ENCODE measurements at regions not wholly inside any gene's neighbourhood (a gene's known extent, or its start where the extent isn't known, plus 50 kb on each side); places are given as distances from the start of the nearest gene placed in this dataset.

DNA sequence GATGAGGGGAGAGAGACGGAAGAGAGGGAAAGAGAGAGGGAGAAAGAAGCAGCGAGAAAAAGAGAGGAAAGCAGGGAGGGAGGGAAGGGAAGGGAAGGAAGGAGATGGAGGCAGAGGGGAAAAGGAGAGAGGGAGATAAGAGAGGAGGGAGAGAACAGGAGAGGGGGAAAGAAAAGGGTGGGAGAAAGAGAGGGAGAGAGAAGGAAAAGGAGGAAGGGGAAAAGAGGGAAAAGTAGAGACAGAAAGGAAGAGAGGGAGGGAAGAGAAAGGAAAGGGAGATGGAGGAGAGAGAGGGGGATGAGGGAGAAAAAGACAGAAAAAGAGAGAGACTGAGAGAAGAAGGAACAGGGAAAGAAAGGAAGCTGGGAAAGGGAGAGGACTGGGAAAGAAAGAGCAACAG lies 814.4 kb downstream of the CDH11 start:
- TF ChIP-seq, protein P1, sequence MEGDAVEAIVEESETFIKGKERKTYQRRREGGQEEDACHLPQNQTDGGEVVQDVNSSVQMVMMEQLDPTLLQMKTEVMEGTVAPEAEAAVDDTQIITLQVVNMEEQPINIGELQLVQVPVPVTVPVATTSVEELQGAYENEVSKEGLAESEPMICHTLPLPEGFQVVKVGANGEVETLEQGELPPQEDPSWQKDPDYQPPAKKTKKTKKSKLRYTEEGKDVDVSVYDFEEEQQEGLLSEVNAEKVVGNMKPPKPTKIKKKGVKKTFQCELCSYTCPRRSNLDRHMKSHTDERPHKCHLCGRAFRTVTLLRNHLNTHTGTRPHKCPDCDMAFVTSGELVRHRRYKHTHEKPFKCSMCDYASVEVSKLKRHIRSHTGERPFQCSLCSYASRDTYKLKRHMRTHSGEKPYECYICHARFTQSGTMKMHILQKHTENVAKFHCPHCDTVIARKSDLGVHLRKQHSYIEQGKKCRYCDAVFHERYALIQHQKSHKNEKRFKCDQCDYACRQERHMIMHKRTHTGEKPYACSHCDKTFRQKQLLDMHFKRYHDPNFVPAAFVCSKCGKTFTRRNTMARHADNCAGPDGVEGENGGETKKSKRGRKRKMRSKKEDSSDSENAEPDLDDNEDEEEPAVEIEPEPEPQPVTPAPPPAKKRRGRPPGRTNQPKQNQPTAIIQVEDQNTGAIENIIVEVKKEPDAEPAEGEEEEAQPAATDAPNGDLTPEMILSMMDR (IDR thresholded peaks at IDR 0.05): no peak
- TF ChIP-seq POLR2A (IDR thresholded peaks at IDR 0.05) (no peak), POLR2AphosphoS5 (IDR thresholded peaks at IDR 0.05) (no peak)
- Histone ChIP-seq H3K9me3 (no peaks in the 10 kb centered on the region), H3K4me1 (replicated peaks) (no peaks in the 10 kb centered on the region), H3K4me3 (no peak overlapping the region), H3K36me3 (no peaks in the 10 kb centered on the region), H3K27ac (no peak overlapping the region), H3K27me3 (replicated peaks; ENCODE audit: insufficient read depth) (no peaks in the 10 kb centered on the region)
- DNase-seq (ENCODE audit: low spot score): no peak
- intact Hi-C loops (cut with DNase I): no loop called here
- WGBS: 87% methylated on average over 2 of the region's 2 CpGs

GRCh38 chr16:64305663-64306062 lies 816.2 kb downstream of the CDH11 start:
- TF ChIP-seq POLR2A (IDR thresholded peaks at IDR 0.05): no peak
- TF ChIP-seq POLR2AphosphoS5 (IDR thresholded peaks at IDR 0.05): no peak
- TF ChIP-seq, protein P1 (IDR thresholded peaks at IDR 0.05): no peak

DNA sequence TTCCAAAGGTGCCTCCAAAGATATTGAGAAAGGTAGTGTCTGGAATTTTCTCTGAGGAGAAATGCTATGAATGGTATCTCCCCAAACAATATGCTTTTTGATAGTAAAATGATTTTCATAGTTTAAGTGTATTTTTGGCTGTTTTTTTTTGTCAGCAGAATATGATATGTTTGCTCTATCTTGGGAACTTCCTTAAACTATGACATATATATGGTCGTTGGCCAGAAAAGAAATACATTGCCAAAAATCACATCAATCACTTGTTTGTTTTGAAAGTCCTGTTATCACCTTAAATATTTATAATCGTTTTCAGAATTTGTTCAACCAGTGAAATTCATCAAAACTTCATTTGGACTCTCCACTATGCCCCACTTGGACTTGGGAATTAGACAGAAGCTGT lies 816.9 kb downstream of the CDH11 start:
- TF ChIP-seq, protein P1 (IDR thresholded peaks at IDR 0.05): no peak
- TF ChIP-seq POLR2AphosphoS5 (IDR thresholded peaks at IDR 0.05) (no peak), POLR2A (IDR thresholded peaks at IDR 0.05) (no peak)
- H3K9me3 ChIP-seq: no peaks in the 10 kb centered on the region
- H3K27ac ChIP-seq: no peak overlapping the region
- WGBS: 35% methylated on average over 2 of the region's 2 CpGs
- no peak overlapping the region for H3K4me3 ChIP-seq
- no peaks in the 10 kb centered on the region for H3K27me3 ChIP-seq (replicated peaks; ENCODE audit: insufficient read depth)
- no peaks in the 10 kb centered on the region for H3K4me1 ChIP-seq (replicated peaks)
- no peaks in the 10 kb centered on the region for H3K36me3 ChIP-seq
- intact Hi-C loops (cut with DNase I): no loop called here
- no peak for DNase-seq (ENCODE audit: low spot score)

More at GRCh38 chr16:64305663-64306062, 816.2 kb downstream of the CDH11 start:
- H3K27ac ChIP-seq: no peak overlapping the region
- H3K27me3 ChIP-seq (replicated peaks; ENCODE audit: insufficient read depth): no peaks in the 10 kb centered on the region
- H3K4me3 ChIP-seq: no peak overlapping the region
- no peaks in the 10 kb centered on the region for H3K9me3 ChIP-seq
- no peaks in the 10 kb centered on the region for H3K36me3 ChIP-seq
- 63% methylated on average over 1 of the region's 1 CpG for WGBS
- no peak for DNase-seq (ENCODE audit: low spot score)
- no peaks in the 10 kb centered on the region for H3K4me1 ChIP-seq (replicated peaks)
- intact Hi-C loops (cut with DNase I): no loop called here

GRCh38 chr16:64304396-64304795 lies 817.5 kb downstream of the CDH11 start:
- intact Hi-C loops (cut with DNase I): no loop called here
- TF ChIP-seq POLR2A (IDR thresholded peaks at IDR 0.05) (no peak), POLR2AphosphoS5 (IDR thresholded peaks at IDR 0.05) (no peak)
- TF ChIP-seq, protein P1 (IDR thresholded peaks at IDR 0.05): no peak
- DNase-seq (ENCODE audit: low spot score): no peak
- Histone ChIP-seq H3K27me3 (replicated peaks; ENCODE audit: insufficient read depth) (no peaks in the 10 kb centered on the region), H3K27ac (no peak overlapping the region), H3K9me3 (no peaks in the 10 kb centered on the region), H3K36me3 (no peaks in the 10 kb centered on the region), H3K4me3 (no peak overlapping the region), H3K4me1 (replicated peaks) (no peaks in the 10 kb centered on the region)
- 35% methylated on average over 1 of the region's 1 CpG for WGBS

DNA sequence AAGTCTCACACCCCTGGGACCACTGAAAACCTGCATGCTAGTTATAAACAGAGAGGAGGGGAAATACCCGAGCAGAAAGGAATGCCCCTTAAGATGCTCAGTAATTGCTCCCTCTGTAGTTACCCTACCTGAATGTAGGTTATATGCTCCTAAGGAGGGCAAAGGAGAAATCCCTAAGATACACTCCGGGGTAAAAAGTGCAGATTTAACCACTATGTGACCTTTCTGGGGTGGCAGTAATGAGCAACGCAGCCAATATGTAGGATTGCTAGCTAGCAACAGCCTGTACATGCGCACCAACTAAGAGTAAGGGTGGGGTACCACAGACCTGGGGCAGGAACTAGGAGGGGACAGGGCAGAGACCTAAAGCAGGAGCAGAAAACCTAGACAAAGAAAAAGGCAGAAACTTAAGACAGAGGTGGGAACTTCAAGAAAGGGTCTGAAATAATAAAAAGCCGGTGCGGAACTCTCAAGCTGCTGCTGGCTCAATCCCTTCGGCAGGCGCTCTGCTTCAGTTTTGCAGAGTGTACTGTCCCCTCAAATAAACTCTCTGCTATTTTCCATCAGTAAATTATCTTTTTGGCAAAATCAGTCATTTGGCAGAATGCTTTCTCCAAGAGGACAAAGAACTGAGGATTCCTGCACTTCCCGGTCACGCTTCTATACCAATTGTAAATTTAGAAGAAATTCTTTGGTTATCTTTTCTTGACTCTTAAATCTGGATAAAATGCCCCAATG lies 823.8 kb downstream of the CDH11 start:
- H3K36me3 ChIP-seq: no peaks in the 10 kb centered on the region
- no peak overlapping the region for H3K4me3 ChIP-seq
- H3K27me3 ChIP-seq (replicated peaks; ENCODE audit: insufficient read depth): no peaks in the 10 kb centered on the region
- H3K27ac ChIP-seq: no peak overlapping the region
- DNase-seq (ENCODE audit: low spot score): no peak
- WGBS: 57% methylated on average over 10 of the region's 10 CpGs
- no peaks in the 10 kb centered on the region for H3K9me3 ChIP-seq
- H3K4me1 ChIP-seq (replicated peaks): no peaks in the 10 kb centered on the region
- intact Hi-C loops (cut with DNase I): no loop called here
- TF ChIP-seq, protein P1 (IDR thresholded peaks at IDR 0.05): no peak
- TF ChIP-seq POLR2A (IDR thresholded peaks at IDR 0.05) (no peak), POLR2AphosphoS5 (IDR thresholded peaks at IDR 0.05) (no peak)

All from prostate gland (tissue), 2 donors.